ENCODE measurements at regions not wholly inside any gene's neighbourhood (a gene's known extent, or its start where the extent isn't known, plus 50 kb on each side); places are given as distances from the start of the nearest gene placed in this dataset.

- TF ChIP-seq, protein P1, sequence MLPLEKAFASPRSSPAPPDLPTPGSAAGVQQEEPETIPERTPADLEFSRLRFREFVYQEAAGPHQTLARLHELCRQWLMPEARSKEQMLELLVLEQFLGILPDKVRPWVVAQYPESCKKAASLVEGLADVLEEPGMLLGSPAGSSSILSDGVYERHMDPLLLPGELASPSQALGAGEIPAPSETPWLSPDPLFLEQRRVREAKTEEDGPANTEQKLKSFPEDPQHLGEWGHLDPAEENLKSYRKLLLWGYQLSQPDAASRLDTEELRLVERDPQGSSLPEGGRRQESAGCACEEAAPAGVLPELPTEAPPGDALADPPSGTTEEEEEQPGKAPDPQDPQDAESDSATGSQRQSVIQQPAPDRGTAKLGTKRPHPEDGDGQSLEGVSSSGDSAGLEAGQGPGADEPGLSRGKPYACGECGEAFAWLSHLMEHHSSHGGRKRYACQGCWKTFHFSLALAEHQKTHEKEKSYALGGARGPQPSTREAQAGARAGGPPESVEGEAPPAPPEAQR (CRISPR knock-in tag; IDR thresholded peaks at IDR 0.05): no peak
- no peak for TF ChIP-seq RELA (CRISPR knock-in tag; IDR thresholded peaks at IDR 0.05; ENCODE audit: borderline replicate concordance)
- no peak for TF ChIP-seq MXD4 (CRISPR knock-in tag; IDR thresholded peaks at IDR 0.05; ENCODE audit: borderline replicate concordance)
- TF ChIP-seq, protein P2, sequence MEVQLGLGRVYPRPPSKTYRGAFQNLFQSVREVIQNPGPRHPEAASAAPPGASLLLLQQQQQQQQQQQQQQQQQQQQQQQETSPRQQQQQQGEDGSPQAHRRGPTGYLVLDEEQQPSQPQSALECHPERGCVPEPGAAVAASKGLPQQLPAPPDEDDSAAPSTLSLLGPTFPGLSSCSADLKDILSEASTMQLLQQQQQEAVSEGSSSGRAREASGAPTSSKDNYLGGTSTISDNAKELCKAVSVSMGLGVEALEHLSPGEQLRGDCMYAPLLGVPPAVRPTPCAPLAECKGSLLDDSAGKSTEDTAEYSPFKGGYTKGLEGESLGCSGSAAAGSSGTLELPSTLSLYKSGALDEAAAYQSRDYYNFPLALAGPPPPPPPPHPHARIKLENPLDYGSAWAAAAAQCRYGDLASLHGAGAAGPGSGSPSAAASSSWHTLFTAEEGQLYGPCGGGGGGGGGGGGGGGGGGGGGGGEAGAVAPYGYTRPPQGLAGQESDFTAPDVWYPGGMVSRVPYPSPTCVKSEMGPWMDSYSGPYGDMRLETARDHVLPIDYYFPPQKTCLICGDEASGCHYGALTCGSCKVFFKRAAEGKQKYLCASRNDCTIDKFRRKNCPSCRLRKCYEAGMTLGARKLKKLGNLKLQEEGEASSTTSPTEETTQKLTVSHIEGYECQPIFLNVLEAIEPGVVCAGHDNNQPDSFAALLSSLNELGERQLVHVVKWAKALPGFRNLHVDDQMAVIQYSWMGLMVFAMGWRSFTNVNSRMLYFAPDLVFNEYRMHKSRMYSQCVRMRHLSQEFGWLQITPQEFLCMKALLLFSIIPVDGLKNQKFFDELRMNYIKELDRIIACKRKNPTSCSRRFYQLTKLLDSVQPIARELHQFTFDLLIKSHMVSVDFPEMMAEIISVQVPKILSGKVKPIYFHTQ (CRISPR knock-in tag; IDR thresholded peaks at IDR 0.05): no peak
- no peak for TF ChIP-seq ZMAT4 (CRISPR knock-in tag; IDR thresholded peaks at IDR 0.05)
- TF ChIP-seq EMX1 (CRISPR knock-in tag; IDR thresholded peaks at IDR 0.05): no peak
- TF ChIP-seq TEAD1 (CRISPR knock-in tag; IDR thresholded peaks at IDR 0.05): no peak
- TF ChIP-seq, protein P3, sequence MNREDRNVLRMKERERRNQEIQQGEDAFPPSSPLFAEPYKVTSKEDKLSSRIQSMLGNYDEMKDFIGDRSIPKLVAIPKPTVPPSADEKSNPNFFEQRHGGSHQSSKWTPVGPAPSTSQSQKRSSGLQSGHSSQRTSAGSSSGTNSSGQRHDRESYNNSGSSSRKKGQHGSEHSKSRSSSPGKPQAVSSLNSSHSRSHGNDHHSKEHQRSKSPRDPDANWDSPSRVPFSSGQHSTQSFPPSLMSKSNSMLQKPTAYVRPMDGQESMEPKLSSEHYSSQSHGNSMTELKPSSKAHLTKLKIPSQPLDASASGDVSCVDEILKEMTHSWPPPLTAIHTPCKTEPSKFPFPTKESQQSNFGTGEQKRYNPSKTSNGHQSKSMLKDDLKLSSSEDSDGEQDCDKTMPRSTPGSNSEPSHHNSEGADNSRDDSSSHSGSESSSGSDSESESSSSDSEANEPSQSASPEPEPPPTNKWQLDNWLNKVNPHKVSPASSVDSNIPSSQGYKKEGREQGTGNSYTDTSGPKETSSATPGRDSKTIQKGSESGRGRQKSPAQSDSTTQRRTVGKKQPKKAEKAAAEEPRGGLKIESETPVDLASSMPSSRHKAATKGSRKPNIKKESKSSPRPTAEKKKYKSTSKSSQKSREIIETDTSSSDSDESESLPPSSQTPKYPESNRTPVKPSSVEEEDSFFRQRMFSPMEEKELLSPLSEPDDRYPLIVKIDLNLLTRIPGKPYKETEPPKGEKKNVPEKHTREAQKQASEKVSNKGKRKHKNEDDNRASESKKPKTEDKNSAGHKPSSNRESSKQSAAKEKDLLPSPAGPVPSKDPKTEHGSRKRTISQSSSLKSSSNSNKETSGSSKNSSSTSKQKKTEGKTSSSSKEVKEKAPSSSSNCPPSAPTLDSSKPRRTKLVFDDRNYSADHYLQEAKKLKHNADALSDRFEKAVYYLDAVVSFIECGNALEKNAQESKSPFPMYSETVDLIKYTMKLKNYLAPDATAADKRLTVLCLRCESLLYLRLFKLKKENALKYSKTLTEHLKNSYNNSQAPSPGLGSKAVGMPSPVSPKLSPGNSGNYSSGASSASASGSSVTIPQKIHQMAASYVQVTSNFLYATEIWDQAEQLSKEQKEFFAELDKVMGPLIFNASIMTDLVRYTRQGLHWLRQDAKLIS (CRISPR knock-in tag; IDR thresholded peaks at IDR 0.05; ENCODE audit: borderline replicate concordance): no peak
- TF ChIP-seq JAZF1 (CRISPR knock-in tag; IDR thresholded peaks at IDR 0.05): no peak
- TF ChIP-seq GABPB1 (CRISPR knock-in tag; IDR thresholded peaks at IDR 0.05): no peak
Observed at GRCh38 chr17:13840254-13840653, 229.1 kb upstream of the COX10 start (continued).

GRCh38 chr17:13843862-13844635 lies 225.3 kb upstream of the COX10 start:
- H3K36me3 Mint-ChIP-seq: peaks cover 6% of the 10 kb centered on the region
- DNase-seq (ENCODE audit: low spot score): no peak
- POLR2A ChIA-PET: interaction anchor here (0.7 kb wide), 1 partner anchor 21 kb away, joined by 4 read pairs; no protein-coding TSS in a partner anchor

More at GRCh38 chr17:13843862-13844635, 225.3 kb upstream of the COX10 start:
- ATAC-seq: no peak
- no peak overlapping the region for H3K27ac Mint-ChIP-seq
- H3K4me3 Mint-ChIP-seq: no peak overlapping the region
- no peak for TF ChIP-seq MYBL2 (CRISPR knock-in tag; IDR thresholded peaks at IDR 0.05)
- TF ChIP-seq GABPB1 (CRISPR knock-in tag; IDR thresholded peaks at IDR 0.05): no peak
- TF ChIP-seq CREB1 (CRISPR knock-in tag; IDR thresholded peaks at IDR 0.05): no peak
- TF ChIP-seq ZBTB21 (CRISPR knock-in tag; IDR thresholded peaks at IDR 0.05; ENCODE audit: borderline replicate concordance): no peak
- TF ChIP-seq, protein P4, sequence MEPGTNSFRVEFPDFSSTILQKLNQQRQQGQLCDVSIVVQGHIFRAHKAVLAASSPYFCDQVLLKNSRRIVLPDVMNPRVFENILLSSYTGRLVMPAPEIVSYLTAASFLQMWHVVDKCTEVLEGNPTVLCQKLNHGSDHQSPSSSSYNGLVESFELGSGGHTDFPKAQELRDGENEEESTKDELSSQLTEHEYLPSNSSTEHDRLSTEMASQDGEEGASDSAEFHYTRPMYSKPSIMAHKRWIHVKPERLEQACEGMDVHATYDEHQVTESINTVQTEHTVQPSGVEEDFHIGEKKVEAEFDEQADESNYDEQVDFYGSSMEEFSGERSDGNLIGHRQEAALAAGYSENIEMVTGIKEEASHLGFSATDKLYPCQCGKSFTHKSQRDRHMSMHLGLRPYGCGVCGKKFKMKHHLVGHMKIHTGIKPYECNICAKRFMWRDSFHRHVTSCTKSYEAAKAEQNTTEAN (CRISPR knock-in tag; IDR thresholded peaks at IDR 0.05): no peak
- no peak for TF ChIP-seq ZNF512 (CRISPR knock-in tag; IDR thresholded peaks at IDR 0.05; ENCODE audit: borderline replicate concordance)
- H3K27me3 Mint-ChIP-seq (ENCODE audit: low read depth): no peaks in the 10 kb centered on the region; the same call in 1 of the 2 replicates
- H3K9me3 Mint-ChIP-seq: peaks cover 23% of the 10 kb centered on the region
- peaks cover 5% of the 10 kb centered on the region; the same call in 1 of the 2 replicates for H3K4me1 Mint-ChIP-seq
- CTCF ChIA-PET: no interaction called here

Data from WTC11 (cell line).